ENCODE measurements at regions not wholly inside any gene's neighbourhood (a gene's known extent, or its start where the extent isn't known, plus 50 kb on each side); places are given as distances from the start of the nearest gene placed in this dataset.
"Not testable (repeated sequence)": the region's sequence is repeated elsewhere in the genome, so short reads cannot be mapped to it uniquely, and the experiment has no call there.

DNA sequence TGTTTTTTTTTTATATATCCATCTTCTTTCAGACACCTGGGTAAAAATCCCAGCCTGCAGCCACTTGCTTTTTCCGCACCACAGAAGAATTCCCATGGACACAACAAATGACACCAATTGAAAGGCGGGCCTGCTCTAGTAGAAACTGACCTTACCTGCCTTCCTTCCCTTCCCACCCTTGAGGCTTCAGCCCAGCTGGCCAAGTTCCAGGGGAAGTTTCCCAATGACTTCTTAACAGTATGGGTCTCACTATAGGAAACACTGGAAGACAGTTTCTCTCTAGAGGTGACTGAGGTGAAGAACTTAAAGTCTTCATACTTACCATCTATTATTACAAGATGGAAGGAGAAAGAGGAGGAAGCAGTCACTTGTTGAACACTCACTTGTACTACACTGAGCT is 714.2 kb upstream of the NR2F2 start:
- H3K36me3 Mint-ChIP-seq = no peaks in the 10 kb centered on the region
- no peaks in the 10 kb centered on the region for H3K27me3 Mint-ChIP-seq
- H3K9me3 Mint-ChIP-seq = no peaks in the 10 kb centered on the region
- peaks cover 13% of the 10 kb centered on the region for H3K4me1 Mint-ChIP-seq
- no peak overlapping the region for H3K27ac Mint-ChIP-seq
- H3K4me3 Mint-ChIP-seq = no peak overlapping the region

DNA sequence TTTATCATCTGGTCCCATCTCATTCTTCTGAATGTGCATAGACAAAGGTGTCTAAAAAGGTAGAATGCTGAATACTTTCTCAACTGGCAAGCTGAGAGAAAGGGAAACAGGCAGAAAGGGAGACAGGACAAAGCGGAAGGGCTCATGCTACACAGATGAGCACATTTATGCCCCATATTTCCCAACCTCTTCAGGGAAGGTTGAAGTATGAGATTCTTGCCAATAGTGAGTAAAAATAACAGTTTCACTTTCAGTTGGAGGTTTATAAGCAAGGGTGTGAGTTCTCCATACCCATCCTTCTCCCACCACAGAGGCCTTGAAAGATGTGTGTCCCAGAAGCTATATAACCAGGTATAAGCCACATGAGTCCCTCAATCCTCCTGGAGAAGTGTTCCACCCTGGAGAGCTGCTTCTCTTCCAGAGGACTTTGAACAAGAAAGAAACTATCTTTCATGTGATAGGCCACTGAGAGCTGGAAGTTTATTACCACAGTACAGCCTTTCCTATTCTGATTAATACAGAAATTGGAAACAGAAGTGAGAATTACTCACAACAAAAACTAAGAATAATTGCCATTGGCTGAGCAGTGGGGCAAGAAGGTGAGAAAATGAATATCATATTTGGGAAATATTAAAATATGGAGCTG is 709.4 kb upstream of the NR2F2 start:
- H3K27me3 Mint-ChIP-seq = no peaks in the 10 kb centered on the region
- H3K4me3 Mint-ChIP-seq = peak overlapping the region; percentile 31
- peaks cover 8% of the 10 kb centered on the region for H3K36me3 Mint-ChIP-seq
- peaks cover 15% of the 10 kb centered on the region for H3K9me3 Mint-ChIP-seq
- peak overlapping the region; percentile 19 for H3K27ac Mint-ChIP-seq
- H3K4me1 Mint-ChIP-seq = peaks cover 14% of the 10 kb centered on the region

DNA sequence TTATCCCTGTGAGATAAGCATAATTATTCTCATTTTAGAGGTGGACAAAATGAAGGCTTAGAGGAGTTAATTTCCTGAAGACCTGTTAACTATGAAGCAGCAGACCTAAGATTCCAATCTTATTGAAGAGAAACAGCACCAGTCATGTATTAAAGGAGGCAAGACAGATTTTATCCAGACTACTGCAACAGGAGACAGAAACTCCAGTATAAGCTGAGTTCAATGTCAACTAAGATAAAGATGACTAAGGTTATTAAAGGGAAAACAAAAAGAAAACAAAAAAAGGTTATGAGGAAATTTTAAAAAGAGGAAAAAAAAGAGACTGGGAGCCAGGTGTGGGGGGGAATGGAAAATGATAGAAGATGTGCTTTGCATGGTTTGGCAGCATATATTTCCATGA is 707.7 kb upstream of the NR2F2 start:
- Mint-ChIP-seq H3K4me3 (no peak overlapping the region), H3K27me3 (peaks cover 7% of the 10 kb centered on the region), H3K27ac (no peak overlapping the region), H3K4me1 (peaks cover 14% of the 10 kb centered on the region), H3K9me3 (peaks cover 15% of the 10 kb centered on the region), H3K36me3 (peaks cover 8% of the 10 kb centered on the region)

DNA sequence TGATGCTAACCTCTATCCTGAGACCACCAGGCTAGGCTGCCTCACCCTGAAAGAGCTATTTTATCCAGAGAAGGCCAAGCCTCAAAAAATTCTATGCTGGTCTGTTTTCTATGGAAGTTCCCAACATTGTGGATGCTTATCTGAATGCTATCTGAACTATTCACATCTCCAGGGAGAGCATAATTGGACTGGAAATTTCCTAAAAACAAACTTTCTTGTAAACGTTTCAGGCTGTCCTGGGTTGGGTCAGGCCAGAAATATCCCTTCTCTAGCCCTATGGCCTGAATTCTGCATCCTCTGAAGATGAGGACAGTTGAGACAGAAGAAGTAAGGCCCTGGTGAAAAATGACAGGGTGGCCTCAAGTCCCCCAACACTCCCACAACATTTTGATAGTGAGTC is 706.4 kb upstream of the NR2F2 start:
- Mint-ChIP-seq H3K36me3 (peaks cover 8% of the 10 kb centered on the region), H3K9me3 (peaks cover 15% of the 10 kb centered on the region), H3K27ac (no peak overlapping the region), H3K4me3 (no peak overlapping the region), H3K4me1 (peaks cover 14% of the 10 kb centered on the region), H3K27me3 (peaks cover 12% of the 10 kb centered on the region)

DNA sequence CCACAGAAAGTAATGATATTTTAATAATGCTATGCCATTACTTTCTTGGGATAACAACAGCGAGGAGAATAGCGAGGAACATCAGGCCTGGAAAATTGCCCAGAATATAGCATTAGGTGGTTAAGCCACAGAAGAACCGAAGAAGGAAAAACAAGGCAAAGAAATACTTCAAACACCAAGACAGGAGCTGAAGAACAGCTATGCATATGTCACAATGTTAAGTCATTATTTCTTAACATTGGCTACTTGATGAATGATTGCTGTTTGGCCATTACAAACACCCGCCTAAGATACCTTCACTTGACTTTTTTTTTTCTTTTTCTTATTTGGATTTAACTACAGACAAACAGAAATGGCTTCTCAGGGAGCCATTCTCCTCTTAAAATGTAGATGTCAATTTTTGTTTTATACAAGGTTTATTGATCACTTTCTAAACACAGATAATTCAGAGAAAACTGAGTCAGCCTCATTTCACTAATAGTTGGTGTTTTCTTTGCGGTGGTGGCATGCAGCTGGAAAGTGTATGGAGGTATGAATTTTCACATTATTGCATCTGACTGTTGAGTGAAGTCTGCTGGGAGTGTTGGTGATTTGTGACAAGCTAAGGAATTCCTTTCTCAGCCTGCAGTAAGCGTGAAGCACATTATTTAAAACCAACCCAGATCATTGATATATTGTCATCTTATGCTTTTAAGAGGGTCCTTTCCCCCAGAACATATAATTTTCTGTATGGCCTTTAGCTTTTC is 705.7 kb upstream of the NR2F2 start:
- Mint-ChIP-seq H3K4me1 (peaks cover 14% of the 10 kb centered on the region), H3K36me3 (peaks cover 8% of the 10 kb centered on the region), H3K4me3 (no peak overlapping the region), H3K9me3 (peaks cover 15% of the 10 kb centered on the region), H3K27me3 (peaks cover 12% of the 10 kb centered on the region), H3K27ac (no peak overlapping the region)

DNA sequence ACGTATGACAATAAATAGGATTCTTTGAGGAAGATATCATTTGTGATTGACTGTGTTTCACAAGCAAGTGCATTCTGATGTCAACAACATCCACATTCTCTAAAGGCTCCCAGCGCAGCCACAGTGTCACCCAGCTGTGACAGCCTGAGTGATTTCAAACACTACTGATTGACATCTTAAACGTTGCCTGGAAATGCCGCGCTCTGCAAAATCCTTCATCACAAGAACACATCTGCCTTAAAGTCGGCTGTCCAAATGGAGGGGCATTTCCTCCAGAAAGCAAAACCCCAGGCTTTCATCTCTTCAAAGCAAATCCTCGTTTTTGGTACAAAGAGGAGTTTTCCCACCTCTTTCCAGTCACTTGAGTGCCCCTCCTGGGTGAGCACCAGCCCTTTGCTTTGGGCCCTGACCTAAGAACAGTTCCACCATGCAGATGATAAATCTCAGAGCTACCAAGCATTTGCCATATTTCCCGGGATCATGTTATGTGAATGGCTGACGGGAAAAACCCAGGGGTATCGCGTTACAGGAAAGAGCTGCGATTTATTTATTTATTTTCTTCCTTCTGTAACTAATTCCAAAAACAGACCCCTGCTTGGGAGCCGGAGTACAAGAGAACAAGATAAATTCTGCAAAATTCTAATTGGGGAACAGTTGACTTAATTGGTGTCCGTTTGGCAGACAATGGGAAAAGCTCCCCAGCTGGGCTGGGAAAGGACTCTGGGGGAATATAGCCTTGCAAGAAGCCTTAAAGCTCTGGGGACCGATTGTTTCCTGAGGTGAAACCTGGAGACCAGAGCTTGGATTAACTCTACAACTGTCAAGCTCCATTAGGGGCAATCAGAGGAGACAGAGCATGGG is 703.8 kb upstream of the NR2F2 start:
- Mint-ChIP-seq H3K9me3 (peaks cover 18% of the 10 kb centered on the region), H3K27ac (no peak overlapping the region), H3K27me3 (peaks cover 16% of the 10 kb centered on the region), H3K4me1 (no peaks in the 10 kb centered on the region), H3K4me3 (no peak overlapping the region), H3K36me3 (peaks cover 7% of the 10 kb centered on the region)

DNA sequence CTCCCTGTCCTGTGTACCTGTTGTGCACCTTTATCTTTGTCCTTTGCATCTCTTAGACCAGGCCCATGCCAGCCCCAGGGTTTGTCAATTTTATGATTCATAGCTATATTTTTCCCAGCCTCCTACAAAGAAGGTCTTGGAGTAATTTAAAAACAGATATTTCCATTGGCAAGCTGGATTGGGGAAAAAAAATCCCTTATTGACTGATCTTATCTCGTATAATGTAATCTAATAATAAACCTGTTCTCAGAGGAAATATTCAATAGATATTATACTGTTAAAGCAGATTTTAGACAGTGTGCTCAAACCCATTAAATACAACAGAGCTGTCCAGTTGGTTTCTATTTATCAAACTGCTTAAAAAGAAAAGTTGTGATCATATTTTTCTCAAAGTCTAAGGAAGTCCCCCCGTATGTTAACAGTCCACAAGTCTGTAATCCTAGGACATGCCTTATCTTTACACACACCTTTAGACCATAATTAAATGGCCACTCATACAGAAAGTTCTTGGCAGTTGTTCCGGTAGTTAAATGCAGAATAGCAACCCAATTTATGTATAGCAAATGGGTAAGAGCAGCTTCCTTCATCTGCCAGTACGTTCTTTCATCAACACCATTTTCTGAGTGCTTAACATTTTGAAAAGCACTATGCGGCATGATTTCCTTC is 700.9 kb upstream of the NR2F2 start:
- no peak overlapping the region for H3K4me3 Mint-ChIP-seq
- peaks cover 19% of the 10 kb centered on the region for H3K27me3 Mint-ChIP-seq
- H3K4me1 Mint-ChIP-seq = no peaks in the 10 kb centered on the region
- H3K36me3 Mint-ChIP-seq = no peaks in the 10 kb centered on the region
- H3K9me3 Mint-ChIP-seq = peaks cover 4% of the 10 kb centered on the region
- H3K27ac Mint-ChIP-seq = no peak overlapping the region

DNA sequence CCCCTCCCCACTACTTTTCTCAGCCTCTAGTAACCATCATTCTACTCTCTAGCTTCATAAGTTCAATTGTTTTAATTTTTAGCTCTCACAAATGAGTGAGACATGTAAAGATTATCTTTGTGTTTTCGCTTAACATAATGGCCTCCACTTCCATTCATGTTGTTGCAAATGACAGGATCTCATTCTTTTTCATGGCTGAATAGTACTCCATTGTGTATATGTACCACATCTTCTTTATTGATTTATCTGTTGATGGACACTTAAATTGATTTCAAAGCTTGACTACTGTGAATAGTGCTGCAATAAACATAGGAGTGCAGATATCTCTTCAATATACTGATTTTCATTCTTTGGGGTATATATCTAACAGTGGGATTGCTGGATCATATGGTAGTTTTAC is 699.8 kb upstream of the NR2F2 start:
- Mint-ChIP-seq H3K36me3 (no peaks in the 10 kb centered on the region), H3K4me3 (no peak overlapping the region), H3K27me3 (peaks cover 19% of the 10 kb centered on the region), H3K9me3 (peaks cover 4% of the 10 kb centered on the region), H3K4me1 (no peaks in the 10 kb centered on the region), H3K27ac (no peak overlapping the region)

DNA sequence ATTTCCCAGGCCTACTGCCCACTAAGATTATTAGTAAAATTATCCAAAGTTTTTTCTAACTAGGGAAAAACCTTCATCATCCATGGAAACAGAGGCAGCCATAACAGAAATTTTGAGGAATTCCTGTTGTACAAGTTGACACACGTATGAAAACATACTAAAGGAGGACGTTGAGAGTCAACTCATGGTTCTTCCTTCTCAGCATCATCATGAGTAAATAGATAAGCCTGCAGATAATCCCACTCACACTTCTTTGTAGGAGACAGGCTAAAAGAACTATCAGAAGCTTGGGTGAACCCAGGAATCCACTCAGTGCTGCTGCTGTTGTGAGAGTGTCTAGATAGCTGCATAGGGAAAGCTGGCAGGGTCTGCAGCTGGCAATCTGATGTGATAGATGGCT is 694.8 kb upstream of the NR2F2 start:
- peaks cover 5% of the 10 kb centered on the region for H3K27me3 Mint-ChIP-seq
- peaks cover 2% of the 10 kb centered on the region for H3K9me3 Mint-ChIP-seq
- H3K36me3 Mint-ChIP-seq = no peaks in the 10 kb centered on the region
- no peak overlapping the region for H3K27ac Mint-ChIP-seq
- H3K4me1 Mint-ChIP-seq = no peaks in the 10 kb centered on the region
- H3K4me3 Mint-ChIP-seq = no peak overlapping the region

DNA sequence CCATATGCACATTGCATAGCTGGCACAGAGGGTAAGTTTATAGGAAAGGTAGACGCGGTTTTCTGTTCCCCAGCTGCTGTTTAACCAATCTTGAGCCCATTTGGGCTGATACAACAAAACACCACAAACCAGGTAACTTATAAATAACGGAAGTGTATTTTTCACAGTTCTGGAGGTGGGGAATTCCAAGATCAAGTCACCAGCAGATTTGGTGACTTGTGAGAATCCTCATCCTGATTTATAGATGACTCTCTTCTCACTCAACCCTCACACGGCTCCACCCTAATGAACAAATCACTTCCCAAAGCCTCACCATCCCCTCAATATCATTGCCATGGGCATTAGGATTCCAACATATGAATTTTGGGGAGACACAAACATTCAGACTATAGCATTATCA is 694.4 kb upstream of the NR2F2 start:
- Mint-ChIP-seq H3K9me3 (no peaks in the 10 kb centered on the region), H3K27me3 (peaks cover 4% of the 10 kb centered on the region), H3K27ac (no peak overlapping the region), H3K4me3 (no peak overlapping the region), H3K4me1 (no peaks in the 10 kb centered on the region), H3K36me3 (no peaks in the 10 kb centered on the region)

DNA sequence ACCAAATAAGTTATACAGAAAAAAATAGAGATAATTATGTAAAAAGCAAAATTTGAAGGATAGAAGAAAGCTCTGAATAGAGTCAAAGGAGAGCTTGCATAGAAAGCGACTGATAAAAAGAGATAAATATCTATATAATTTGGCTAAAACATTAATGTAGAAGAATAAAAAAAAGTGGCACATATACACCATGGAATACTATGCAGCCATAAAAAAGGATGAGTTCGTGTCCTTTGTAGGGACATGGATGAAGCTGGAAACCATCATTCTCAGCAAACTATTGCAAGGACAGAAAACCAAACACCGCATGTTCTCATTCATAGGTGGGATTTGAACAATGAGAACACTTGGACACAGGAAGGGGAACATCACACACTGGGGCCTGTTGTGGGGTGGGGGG is 693.3 kb upstream of the NR2F2 start:
- H3K36me3 Mint-ChIP-seq, H3K27me3 Mint-ChIP-seq, H3K27ac Mint-ChIP-seq, H3K4me3 Mint-ChIP-seq, H3K4me1 Mint-ChIP-seq, H3K9me3 Mint-ChIP-seq: not testable (repeated sequence)

DNA sequence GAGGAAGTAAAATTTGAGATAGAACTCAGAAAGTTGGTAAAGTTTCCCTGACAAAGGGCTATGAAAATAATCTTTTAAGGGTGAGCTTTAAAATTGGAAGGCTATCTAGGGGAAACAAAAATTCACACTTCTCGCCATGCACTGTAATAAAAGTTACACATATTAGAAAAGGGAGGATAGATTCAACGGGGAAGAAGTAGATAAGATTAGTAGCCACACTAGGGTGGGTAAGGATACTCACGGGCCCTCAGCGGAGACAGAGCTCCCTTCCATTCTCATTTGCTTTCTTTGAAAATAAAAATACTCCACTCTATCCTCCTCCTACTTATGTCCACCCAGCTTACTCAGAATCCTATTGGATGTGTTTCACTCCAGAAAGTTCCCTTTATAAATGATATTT is 691.3 kb upstream of the NR2F2 start:
- Mint-ChIP-seq H3K4me1 (no peaks in the 10 kb centered on the region), H3K36me3 (no peaks in the 10 kb centered on the region)

DNA sequence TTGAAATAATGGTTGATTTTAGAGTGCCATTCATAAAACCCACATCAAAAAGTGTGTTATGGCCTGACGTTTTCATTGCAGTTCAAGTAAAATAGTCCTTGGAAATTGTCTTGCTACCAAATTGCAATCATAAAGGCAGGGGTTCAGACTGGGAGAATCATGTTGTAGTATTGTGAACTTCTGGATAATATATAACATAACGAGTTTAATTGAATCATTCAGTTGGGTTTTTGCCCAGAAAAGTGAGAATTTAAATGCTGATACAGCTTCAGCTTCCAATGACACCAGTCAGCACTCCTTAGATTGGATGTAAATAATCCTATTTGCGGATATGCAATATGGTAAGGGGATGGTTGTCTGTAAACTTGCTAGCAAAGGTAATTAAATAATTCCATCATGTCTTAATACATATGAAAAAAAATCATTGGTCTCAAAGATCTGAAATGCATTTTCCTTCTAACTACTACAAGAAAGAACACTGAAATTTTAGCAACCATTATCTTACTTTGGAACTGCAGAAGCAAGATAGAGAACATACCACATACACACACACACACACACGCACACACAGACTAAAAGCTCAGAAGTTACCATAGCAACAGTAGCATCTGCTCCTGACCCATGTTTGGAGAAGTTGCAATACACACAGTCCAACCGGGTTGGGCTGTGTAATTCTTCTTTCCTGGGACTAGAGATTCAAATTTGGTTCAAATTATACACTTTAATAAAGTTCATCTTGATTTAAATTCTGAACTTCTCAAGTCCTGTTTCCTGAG is 686.2 kb upstream of the NR2F2 start:
- H3K36me3 Mint-ChIP-seq = no peaks in the 10 kb centered on the region
- no peak overlapping the region for H3K4me3 Mint-ChIP-seq
- no peak overlapping the region for H3K27ac Mint-ChIP-seq
- H3K4me1 Mint-ChIP-seq = no peaks in the 10 kb centered on the region
- no peaks in the 10 kb centered on the region for H3K9me3 Mint-ChIP-seq
- no peaks in the 10 kb centered on the region for H3K27me3 Mint-ChIP-seq

More for the DNA sequence above, 691.3 kb upstream of the NR2F2 start:
- no peak overlapping the region for H3K27ac Mint-ChIP-seq
- H3K9me3 Mint-ChIP-seq = no peaks in the 10 kb centered on the region
- H3K4me3 Mint-ChIP-seq = no peak overlapping the region
- no peaks in the 10 kb centered on the region for H3K27me3 Mint-ChIP-seq

DNA sequence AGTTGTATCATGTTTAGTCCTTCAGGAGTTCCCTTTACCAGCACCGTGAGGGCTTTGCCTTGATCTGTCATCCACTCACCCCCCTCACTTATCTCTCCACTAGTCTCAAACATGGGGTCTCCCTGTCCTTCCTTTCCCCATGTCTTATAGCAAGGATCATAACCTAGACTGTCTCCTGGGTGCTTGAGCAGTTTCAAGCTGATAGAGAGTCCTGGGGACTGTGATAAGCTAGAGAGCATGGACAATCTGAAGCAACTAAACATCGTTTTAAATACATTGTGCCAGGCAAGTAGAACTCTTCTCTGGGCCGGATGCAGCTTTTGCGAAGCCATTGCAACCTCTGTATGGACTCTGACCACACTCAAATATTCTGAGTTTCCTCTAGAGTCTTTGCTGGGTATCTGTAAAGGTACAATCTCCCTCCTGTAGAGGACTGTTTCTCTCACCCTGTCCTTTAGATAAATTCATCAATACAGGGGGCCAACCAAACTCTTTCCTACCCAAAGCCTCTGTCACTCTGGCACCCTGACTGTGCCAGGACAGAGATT is 684.6 kb upstream of the NR2F2 start:
- Mint-ChIP-seq H3K36me3 (no peaks in the 10 kb centered on the region), H3K27me3 (no peaks in the 10 kb centered on the region), H3K4me1 (no peaks in the 10 kb centered on the region), H3K4me3 (no peak overlapping the region), H3K9me3 (no peaks in the 10 kb centered on the region), H3K27ac (no peak overlapping the region)
